SK-MEL-5 (cell line): ENCODE measurements at regions not wholly inside any gene's neighbourhood (a gene's known extent, or its start where the extent isn't known, plus 50 kb on each side); places are given as distances from the start of the nearest gene placed in this dataset.
"Not testable (repeated sequence)": the region's sequence is repeated elsewhere in the genome, so short reads cannot be mapped to it uniquely, and the experiment has no call there.

Experiments used
- DNase-seq: peaks from one replicate; pipeline ENCODE4 v3.0.0-alpha.2; 2016; ENCODE audit warnings: low read depth, low spot score
- in situ Hi-C: cut with HindIII; loops from 2 replicates; pipeline ENCODE4 v1.10.0; 2016; ENCODE audit warnings: low sequenced_read_pairs, high pct_unique_total_duplicates, low pct_unique_long_range_greater_than_20kb

DNA sequence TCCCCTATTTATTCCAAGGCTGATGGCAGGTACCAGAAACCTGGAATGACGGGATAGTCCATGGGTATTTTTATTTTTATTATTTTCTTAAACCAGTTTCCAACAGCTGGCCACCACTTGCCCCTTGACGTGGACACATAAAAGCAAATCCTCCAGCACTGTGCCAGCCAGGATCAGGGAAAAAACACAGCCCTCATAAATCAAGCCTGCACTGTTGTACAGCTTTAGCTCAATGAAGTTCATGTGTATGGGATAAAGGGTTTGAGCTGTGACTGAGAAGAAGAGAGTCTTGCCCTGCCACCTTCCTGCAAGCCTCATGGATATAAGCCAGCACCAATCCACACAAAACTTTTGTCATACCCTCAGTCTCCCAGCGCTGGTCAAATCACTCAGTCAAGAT lies 303.8 kb upstream of the SPAG17 start:
- in situ Hi-C loops = no loop called here
- DNase-seq = no peak

DNA sequence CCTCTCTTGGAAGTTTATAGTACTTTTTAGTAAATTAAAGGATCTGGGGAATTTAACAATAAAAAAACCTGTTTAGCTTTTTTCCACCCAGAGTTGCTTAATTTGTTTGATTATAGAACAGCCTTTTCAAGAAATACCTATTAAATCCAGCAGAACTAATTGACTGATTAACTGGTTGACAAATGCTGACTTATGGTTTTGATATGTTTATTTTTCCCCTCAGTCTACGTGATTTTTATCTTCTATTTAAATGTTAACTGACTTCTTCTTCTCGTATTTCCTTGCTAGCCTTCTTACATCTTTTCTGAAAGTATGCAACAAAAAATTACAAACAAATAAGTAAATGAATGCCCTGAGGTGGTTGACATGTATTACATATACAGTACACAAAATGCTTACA lies 302.9 kb upstream of the SPAG17 start:
- no peak for DNase-seq
- in situ Hi-C loops = no loop called here

- no peak for DNase-seq
- in situ Hi-C loops = no loop called here
These were observed 302.1 kb upstream of the SPAG17 start for GRCh38 chr1:118487091-118487490.

DNA sequence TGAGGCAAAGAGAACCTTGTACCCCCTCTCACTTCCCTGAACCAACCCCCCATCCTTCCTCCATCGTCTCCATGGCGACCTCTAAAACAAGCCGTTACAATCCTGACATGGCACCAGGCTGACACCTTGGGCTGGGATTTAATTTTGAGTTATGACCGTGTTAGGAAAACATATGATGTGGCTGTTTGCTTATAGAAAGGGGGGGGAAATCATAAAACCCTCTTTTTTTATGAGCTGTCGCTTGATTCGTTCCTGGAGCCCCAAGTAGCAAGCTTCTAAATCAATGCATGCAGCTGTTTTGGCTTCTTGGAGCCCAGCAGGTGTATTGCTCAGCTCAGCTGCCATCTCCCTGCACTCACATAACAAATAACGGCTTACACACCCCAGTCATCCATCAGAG lies 301.2 kb upstream of the SPAG17 start:
- in situ Hi-C loops = no loop called here
- DNase-seq = no peak

DNA sequence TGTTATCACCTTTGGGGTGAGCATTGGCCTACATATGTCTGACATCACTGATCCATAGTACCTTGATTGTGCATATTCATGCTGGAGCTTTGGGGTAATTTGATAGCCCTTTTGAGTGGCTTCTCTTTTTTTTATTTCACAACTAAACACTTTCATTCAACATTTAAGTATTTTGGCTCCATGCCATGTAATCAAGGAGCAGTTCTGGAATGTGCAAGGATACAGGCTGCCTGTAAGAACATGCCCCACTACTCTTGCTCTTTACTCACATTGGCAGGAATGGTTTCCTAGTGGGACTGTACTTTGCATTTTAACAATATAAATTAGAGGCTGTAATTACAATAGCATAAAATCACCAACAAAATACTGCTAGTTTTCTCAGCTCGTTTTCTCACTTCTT lies 300.7 kb upstream of the SPAG17 start:
- in situ Hi-C loops = no loop called here
- no peak for DNase-seq

DNA sequence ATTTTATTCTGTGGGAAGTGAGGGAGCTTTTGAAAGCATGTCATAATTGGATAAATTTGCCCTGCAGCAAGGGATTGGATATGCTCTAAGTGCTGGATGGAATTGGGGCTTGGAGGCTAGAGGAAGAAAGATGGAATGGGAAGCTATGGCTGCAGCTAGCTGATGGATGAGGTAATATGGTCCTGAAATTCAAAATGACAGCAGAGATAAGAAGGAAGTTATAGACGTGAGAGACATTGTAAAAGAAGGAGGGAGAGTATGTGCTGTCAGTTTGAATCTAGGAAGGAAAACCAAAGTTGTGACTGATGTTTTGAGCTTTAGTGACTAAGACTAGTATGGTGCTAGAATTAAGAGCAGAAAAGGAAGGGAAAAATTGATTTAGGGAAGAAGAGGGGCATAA lies 299.9 kb upstream of the SPAG17 start:
- in situ Hi-C loops = no loop called here
- DNase-seq = no peak

DNA sequence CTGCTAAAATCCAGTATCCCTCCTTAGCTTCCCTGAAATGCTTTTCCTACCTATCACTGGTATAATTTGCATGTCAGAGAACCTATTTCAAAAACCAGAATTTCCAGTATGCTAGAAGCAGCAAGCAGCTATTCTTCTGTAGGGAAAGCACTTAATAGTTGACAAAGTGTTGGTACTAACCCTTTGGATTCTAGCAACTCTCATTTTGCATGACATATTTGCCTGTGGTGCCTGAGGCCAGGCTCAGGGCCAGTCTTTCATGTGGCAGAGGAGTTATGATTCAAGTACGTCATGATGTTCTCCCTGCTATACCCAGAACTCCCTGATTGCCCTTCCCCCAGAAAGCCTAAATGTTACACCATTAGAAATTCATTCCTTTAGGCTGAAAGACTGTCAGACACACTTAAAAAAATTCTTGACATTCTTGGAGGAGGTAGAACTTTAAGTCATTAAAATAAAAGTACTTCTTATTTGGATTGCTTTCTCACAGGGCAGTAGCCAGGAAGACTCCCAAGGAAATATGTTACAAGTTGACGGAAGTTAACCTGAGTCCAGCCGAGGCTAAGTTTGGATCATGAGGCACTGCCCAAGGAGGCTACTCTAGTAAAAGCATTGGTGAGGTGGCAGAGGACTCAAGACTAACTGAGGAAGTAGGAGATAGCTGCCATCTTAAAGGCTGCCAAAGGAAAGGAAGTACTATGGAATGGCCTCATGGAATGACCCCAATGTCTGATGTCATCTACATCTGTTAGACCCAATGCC lies 298.4 kb upstream of the SPAG17 start:
- DNase-seq = no peak
- in situ Hi-C loops = no loop called here

DNA sequence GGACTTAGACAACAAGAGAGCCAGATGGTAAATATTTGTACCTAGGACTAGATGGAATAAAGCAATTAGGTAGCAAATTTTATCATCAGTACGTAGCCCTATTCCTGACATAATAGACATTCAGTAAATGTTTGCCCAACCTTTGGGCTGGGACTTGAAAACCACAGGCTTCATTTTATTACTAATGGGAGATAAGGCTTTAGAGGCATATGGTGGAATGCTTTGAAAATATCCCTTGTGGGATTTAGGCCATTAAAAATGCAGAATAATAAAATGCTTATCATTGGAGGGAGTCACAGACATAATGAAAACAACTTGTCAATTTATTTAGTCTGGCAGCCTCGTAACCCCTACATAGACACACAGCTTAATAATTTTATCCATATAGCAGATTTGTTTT lies 296.1 kb upstream of the SPAG17 start:
- no peak for DNase-seq
- in situ Hi-C loops = no loop called here

- in situ Hi-C loops = no loop called here
- no peak for DNase-seq
These were observed 294.3 kb upstream of the SPAG17 start for GRCh38 chr1:118479351-118479750.

GRCh38 chr1:118473825-118474224 lies 288.8 kb upstream of the SPAG17 start:
- peak; percentile 2 for DNase-seq
- in situ Hi-C loops = no loop called here

DNA sequence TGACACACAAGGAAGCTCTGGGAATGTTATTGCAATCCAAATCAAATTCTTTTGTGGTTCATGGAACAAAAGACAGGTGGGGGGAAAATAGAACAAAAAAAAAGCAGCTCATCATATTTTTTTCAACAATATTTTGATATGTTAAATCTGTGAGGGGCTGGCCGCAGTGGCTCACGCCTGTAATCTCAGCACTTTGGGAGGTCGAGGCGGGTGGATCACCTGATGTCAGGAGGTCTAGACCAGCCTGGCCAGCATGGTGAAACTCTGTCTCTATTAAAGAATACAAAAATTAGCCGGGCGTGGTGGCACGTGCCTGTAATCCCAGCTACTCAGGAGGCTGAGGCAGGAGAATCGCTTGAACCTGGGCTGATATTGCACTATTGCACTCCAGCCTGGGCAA lies 279.4 kb upstream of the SPAG17 start:
- DNase-seq, in situ Hi-C loops: not testable (repeated sequence)

GRCh38 chr1:118461154-118461553 lies 276.1 kb upstream of the SPAG17 start:
- DNase-seq = peak; percentile 3
- in situ Hi-C loops = no loop called here

- in situ Hi-C loops = no loop called here
- no peak for DNase-seq
These were observed 274.8 kb upstream of the SPAG17 start for GRCh38 chr1:118459871-118460270.

DNA sequence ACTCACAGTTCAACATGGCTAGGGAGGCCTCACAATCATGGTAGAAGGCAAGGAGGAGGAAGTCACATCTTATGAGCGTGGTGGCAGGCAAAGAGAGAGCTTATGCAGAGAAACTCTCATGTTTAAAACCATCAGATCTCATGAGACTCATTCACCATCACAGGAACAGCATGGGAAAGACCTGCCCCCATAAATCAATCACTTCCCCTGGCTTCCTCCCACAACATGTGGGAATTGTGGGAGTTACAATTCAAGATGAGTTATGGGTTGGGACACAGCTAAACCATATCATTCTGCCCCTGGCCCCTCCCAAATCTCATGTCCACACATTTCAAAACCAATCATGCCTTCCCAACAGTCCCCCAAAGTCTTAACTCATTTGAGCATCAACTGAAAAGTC lies 268.8 kb upstream of the SPAG17 start:
- in situ Hi-C loops, DNase-seq: not testable (repeated sequence)

DNA sequence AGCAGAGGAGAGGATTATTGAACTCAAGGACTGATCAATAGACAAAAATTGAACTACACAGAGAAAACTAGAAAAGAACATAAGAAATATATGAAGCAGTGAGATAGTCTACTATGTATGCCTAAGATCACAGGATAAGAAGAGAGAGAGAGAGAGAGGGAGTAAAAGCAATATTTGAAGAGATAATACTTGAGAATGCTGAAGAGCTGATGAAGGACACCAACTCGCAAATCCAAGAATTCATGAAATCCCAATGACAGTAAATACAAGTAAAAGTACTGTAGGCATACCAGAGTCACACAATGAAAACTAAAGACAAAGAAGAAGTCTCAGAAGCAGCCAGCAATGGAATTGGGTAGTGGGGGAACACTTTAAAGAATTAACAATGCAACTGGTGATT lies 260.1 kb upstream of the SPAG17 start:
- DNase-seq = no peak
- in situ Hi-C loops = no loop called here

- in situ Hi-C loops = no loop called here
- DNase-seq = no peak
These were observed 257.2 kb upstream of the SPAG17 start for GRCh38 chr1:118442214-118442613.

- in situ Hi-C loops = no loop called here
- no peak for DNase-seq
These were observed 252.6 kb upstream of the SPAG17 start for GRCh38 chr1:118437664-118438063.

GRCh38 chr1:118429856-118430255 lies 244.8 kb upstream of the SPAG17 start:
- DNase-seq = no peak
- in situ Hi-C loops = no loop called here

GRCh38 chr1:118421868-118422350 lies 236.9 kb upstream of the SPAG17 start:
- in situ Hi-C loops = no loop called here

GRCh38 chr1:118404024-118404423 lies 219.0 kb upstream of the SPAG17 start:
- in situ Hi-C loops = no loop called here
- DNase-seq = no peak

More at GRCh38 chr1:118421868-118422350, 236.9 kb upstream of the SPAG17 start:
- no peak for DNase-seq
